CD4-positive, alpha-beta T cell treated with Interleukin-15 for 1 hour (primary cell): ENCODE measurements at regions not wholly inside any gene's neighbourhood (a gene's known extent, or its start where the extent isn't known, plus 50 kb on each side); places are given as distances from the start of the nearest gene placed in this dataset.
"Not testable (repeated sequence)": the region's sequence is repeated elsewhere in the genome, so short reads cannot be mapped to it uniquely, and the experiment has no call there.

Experiments used
- DNase-seq: peaks from one replicate; pipeline ENCODE4 v3.0.0-alpha.2; 2020

DNA sequence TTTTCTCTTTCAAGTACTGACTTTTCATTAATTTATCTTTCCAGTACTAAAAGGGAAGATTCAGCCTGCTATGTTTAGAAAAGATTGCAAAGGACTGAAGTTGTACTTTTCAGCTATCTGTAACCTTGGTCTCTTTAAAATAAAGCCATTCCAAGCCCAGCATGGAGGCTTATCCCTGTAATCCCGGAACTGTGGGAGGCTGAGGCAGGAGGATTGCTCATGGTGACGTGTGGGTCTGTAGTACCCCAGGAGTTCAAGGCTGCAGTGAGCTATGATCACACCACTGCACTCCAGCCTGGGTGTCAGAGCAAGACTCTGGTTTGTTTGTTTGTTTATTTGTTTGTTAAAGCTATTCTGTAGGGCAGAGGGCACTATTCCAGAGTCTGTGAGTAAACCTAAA, 50.6 kb upstream of the TMEM170B start:
- DNase-seq = no peak

DNA sequence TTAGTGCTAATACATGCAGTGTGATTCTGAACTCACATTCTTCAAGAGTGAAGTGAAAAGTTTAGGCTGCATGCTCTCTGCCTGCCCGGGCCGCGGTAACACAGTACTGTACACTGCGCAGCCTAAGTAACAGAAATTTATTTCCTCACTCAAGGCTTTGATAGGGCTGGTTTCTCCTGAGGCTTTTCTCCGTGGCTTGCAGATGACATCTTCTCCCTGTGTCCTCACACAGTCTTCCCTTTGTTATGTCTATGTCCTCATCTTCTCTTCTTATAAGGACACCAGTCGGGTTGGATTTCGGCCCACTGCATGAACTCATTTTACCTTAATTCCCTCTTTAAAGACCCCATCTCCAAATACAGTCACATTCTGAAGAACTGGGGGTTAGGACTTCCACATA, 51.1 kb upstream of the TMEM170B start:
- DNase-seq = no peak

DNA sequence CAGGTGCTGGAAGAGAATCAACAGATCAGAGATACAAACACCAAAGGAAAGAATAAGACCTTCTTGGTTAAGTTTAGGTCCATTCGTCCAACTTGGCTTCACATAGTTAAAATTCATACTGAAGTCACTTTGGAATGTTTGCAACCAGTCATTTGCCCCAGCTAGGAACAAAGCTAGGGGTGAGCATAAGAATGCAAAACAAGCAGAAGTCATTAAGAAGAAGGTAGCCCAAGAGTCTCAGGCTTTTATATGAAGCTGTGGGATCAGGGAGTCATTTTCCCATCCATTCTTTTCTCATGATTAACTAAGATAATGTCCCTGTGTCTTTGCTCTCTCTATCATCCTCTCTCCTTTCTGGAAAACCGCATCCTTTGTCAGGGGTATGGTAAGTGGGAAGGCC, 51.5 kb upstream of the TMEM170B start:
- DNase-seq = no peak

DNA sequence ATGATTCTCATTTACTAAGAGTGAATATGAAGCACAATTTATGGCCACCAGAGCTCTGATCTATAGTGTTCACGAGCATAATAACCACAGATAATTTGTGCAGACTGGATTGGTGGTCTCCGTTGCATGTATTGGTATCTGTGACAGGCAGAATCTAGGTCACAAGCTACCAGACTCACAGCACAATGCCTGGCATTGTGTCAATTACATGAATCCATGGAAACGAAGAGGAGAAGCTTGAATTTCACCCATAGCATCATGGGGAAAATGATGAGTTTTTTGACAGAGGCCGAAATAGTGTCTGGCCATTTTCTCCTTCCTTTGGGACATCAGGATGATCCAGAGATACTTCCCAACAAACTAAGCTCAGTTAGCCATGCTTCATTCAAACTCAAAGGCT, 52.3 kb upstream of the TMEM170B start:
- no peak for DNase-seq

DNA sequence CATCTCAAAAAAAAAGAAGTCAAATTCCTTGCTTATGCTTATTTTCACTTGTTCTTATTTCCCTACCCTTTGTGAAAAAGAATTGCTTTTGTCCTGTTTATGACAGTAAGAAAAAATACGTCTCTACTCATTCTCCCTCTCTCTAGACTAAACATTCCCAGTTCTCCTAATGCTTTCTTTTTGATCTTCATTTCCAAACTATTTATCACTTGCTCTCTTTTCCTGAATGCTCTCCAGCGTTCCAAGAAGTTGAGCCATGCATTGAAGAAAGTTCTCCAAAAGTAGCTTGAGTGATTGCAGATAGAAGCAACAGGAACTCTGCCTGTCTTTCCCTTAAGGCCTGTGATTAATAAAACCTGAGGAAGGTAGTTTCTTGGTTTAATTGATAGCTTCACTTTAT, 53.1 kb upstream of the TMEM170B start:
- DNase-seq = no peak

DNA sequence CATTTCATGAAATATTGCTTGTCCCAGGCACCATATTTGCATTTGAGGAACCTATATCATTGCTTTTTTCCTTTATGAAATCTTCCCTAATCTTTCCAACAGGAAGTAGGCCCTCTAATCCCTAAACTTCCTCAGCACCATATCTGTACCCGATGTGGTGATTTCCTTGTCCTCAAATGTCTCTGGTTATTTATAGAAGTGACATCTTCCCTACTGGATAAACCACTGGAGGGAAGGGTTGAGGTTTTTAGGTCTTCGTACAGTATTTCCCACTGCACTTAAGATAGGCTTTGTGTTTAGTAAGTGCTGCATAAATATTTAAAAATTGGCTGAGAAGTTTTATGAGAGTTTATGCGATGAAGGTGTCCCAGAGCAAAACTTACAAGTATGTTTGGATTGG, 54.9 kb upstream of the TMEM170B start:
- no peak for DNase-seq

DNA sequence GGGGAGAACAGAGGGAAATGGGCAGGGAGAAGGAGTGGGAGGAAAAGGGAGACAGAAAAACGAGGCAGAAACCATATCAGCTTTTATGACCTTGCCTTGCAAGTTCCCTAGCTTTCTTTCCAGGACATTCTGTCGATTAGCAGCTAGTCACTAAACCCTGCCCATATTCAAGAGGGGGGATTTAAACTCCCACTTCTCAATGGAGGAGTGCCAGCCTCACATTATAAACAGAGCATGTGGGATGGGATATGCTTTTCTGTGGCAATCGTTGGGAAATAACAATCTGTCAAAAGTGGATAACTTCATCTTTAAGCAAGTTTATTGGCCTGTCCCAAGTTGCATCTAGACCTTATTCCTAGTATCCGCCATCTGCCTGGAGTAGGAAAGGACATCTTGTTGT, 57.0 kb upstream of the TMEM170B start:
- DNase-seq = no peak

DNA sequence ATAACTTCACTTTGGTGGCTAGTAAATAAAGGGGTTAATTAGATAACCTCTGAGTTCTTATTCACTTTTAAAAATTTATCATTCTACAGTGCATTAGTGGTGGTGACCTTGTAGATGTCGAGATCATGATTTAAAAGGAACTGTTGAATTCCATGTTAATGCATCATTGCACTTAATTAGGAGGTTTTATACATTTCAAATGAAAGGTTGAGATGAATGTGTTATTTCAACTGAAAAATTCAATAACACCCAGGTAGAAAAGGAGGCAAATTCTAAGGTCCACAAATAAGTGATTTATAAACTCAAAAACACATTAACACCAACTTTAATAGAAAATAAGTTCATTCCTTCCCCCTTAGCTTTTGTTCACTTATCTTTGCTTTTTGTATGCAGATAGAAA, 58.3 kb upstream of the TMEM170B start:
- no peak for DNase-seq

DNA sequence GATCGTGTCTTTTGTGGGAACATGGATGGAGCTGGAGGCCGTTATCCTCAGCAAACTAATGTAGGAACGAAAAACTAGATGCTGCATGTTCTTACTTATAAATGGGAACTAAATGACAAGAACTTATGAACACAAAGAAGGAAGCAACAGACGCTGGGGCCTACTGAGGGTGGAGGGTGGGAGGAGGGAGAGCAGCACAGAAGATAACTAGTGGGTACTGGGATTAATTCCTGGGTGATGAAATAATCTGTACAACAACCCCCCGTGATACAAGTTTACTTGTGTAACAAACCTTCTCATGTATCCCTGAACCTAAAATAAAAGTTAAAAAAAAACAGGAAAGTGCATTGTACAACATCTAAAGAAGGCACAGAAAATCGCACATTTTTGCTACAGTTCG, 59.0 kb upstream of the TMEM170B start:
- no peak for DNase-seq

DNA sequence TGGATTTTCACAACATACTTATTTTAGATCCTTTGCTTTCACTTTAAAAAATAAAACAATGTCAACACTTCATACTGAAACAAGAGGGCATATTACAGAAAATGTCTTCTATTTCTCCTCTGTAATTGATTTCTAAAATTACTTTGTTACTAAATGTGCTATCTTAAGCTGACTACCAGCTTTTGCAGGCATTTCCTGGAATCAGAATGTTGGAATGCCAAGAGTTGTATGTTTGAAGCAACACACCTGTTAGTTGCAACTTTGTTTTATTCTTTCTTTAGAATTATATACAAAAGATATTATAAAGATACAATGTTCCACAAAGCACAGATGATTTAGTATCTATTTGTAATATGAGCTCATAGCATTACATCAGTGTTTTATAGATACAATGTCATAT, 62.5 kb upstream of the TMEM170B start:
- no peak for DNase-seq

DNA sequence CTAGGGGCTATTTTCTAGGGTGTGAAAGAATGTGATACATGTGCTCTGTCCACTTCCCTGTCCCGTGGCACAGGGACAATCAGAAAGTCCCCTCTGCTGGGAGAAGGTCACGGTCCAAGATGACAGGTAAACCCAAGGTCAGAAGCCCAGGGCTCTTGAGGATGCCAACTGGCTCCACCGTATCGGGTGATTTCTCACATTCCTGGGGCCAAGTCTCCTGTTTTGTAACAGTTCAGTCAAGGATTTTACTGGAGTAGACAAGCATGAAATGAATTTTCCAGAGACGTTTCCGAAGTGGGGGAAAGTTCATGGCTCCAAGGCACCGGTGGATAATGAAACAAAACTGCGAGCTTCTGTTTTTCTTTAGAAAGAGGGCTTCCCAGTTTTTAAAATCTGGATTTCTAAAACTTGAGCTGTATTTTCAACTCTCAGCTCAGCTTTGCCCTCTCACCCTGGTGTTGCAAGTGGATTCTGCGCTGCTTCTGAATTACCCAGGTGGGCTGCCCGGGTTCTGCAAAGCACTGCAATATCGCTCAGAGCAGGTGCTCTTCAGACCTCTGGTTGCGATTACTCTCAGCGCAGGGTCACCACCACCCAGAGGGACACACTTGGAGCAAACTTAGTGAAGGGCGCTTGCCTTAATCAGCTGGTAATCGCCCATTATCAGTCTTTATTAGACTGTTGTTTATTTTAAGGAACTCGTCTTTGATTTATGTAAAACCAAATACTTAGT, 64.4 kb upstream of the TMEM170B start:
- DNase-seq = no peak

DNA sequence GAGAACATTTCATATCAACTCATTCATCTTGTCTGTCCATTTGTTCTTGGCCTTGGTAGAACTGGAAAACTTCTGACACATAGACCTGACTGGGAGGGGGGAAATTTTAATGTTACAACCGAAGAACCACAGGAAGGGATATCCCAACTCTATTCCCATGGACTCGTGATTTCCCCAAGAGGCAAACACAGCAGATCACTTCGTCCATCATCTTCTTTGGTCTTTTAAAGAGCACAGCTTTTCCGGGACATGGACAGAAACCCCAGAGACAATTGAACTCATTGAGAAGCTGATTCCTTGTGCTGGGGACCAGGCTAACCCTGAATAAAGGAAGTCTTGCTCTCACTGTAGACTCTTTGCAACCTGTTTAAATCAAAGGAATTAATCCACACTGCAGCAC, 66.3 kb upstream of the TMEM170B start:
- DNase-seq = no peak

DNA sequence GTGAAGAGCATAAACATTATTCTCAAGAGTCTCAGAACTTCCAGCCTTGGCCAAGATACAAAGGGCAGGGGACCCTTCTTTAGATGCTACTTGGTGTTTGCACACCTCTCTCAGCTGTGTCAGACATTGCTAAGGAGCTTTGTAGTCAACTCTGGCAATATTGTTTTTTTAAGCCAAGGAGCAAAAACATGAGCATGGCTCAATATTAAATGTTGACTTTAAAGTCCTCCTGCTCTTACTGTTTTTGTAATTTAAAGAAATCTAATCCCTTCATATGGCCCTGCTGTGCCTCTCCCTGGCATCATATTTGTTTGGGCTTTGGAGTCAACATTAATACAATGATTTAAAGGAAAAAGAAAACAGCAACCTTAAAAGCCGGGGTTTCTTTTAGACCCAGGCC, 67.9 kb upstream of the TMEM170B start:
- DNase-seq = no peak

DNA sequence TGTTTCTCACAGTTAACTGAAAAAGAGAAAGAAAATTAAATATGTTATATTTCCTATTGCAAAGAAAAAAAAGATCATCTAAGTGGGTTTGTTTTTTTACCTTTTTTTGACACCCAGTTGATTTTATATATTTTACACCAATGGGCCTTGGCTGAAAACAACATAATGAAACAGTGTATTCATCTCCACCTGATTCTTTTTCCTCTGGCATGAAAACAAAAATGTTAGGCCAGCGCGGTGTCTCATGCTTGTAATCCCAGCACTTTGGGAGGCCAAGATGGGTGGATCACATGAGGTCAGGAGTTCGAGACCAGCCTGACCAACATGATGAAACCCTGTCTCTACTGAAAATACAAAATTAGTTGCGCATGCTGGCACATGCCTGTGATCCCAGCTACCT, 69.3 kb upstream of the TMEM170B start:
- DNase-seq = not testable (repeated sequence)

DNA sequence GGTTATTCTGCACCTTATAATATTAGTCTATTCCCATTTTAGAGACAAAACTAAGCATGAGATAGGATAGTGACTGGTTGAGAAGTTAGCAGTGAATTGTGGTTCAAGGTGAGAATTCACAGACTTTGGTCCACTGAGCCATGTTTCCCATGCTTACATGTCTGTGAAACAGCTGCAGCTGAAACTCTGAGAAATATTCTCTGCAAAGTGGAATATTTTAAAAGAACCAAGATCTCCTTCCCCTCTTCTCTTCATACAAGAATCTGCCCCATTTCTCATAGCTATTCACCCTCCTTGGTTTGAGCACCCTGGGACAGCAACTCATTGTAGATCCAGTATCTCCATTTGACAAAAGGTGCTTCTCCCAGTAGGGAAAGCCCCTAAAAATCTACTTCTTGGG, 70.2 kb upstream of the TMEM170B start:
- no peak for DNase-seq

DNA sequence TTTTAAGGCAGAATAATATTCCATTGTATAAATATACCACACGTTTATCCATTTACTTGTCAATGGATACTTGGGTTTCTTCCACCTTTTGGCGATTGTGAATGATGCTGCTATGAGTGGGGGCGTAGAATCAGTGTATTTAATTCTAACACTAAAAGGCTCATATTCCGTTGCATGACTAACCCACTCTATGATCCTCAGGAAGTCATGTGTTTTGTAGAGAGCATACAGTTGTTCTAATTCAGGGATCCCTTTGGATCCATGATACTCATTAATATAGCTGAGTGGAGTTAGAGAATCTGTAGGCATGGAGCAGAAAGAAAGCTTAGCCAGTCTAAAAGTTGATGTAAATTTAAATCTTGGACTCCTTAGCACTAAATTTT, 74.2 kb upstream of the TMEM170B start:
- no peak for DNase-seq

DNA sequence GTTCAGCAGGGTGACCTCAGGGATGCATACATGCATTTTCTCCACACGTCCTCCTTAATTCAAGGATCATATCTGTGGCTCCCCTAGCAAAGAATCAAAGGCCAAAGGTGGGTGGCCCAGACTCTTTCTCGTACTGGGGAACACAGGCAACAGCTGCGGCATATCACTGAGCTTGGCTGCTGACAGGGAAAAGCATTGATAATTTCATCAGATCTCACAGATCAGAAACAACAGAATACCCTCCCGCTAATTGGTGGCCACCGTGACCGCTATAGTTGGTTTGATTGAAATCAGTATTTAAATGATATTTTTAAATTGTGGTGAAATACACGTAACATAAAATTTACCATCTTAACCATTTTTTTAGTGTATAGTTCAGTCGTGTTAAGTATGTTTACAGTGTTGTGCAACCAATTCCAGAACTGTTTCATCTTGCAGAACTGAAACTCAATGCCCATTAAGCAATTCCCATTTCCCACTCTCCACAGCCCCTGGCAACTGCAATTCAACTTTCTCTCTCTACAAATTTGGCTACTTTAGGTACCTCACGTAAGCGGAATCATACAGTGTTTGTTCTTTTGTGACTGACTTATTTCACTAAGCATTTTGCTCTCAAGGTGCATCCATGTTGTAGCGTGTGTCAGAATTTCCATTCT, 74.7 kb upstream of the TMEM170B start:
- DNase-seq = no peak

DNA sequence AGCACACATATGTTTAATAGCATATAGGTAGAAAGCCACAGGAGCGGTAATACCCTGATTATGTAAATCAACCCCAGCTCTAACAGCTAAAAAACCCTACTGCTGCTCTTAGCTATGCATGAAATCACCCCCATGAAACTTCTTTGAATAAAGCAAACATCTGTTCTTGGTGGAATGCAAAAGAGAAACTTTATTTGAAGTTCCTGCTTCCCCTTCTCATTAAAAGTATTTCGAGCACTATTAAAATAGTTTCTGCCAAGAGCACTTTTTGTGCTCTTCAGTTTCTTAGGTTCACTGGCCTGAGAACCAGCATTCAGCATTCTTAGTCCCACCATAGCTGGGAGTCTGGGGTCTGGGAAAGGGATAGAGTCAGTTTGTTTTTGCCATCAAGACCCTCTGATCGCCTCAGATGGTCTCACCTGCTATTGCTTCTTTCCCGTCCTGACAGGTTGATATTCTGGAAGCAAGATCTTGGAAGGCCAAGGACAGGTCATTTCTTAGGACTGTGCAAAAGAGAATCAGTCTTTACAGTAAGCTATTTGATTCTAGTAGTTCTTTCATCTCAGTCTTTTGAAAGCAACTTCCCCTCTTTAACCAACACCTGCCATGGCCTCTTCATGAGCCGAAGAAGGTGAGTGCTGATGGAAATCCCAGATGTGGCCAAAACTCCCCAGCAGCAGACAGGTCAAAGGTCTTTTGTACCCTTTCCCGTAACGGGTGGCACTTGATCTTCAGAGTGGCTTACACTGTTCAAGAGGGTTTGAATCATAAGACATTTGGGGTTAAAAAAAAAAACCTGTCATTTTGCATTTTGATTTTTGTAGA, 76.5 kb upstream of the TMEM170B start:
- DNase-seq = no peak

DNA sequence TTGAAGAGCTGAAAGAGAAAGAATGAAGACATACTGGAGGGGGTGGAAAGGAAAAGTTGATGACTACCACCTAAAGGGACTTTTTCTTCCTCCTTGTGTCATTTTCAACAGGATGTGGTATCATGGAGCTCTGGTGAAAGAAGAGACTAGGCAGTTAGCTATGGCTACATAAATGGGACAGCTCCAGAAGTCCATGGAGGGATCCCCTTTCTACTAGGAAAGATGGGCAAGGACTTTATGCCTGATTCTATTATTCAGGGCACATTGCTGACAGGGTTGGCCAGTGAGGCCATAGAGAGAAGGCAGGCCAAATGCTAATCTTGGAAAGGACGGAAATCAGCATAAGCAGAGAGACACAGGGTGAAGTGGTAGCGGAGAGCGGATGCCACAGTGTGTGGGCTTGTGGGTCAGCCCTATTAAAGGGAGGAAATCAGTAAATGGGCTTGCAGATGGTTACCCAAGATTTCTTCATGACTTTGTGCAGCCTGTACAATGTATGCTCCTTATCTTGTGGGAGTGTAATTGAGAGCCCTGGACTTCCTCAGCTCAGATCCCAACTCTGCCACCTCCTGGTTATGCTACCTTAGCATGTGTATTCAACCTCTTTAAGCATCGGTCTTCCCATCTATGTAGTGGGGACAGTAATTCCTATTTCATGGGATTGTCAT, 77.4 kb upstream of the TMEM170B start:
- DNase-seq = no peak

DNA sequence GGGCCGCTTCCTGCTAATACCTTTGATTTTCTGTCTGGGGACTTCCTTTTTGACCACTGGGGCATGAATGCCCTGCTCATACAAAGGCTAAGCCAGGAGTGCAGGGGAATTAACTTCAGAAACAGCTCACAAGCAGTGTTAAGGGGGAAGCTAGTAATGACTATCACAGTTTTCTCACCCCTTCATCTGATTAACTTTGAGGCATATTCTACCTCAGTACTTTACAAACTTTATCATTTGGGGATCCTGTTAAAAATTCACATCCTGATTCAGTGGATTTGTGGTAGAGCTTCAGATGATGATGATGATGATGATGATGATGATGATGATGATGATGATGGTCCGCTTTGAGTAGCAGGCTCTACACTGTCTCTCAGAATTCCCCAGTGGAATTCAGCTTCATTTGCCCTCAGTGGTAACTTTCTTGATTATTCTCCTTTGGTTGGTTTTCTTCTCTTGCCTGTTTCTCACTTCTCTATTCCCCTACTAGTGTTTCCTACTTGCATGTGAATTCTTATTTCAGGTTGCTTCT, 78.4 kb upstream of the TMEM170B start:
- DNase-seq = no peak

DNA sequence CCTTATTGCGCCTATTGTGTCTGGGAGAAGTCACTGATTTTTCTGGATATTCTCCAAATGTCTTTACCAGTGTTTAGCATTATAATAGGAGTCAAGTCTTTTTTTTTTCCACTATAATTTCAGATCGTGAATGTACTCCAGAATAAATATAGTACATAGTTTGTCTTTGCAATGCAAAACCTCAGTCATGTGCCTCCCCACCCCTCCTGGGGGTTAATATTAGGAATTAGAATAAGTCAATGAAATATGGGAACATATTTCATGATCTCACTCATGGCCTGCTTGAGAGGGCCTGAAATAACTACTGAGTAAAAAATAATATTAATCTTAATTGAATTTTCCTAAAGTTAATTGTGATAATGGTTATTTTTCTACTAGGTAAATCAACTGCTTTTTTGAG, 79.0 kb upstream of the TMEM170B start:
- no peak for DNase-seq

DNA sequence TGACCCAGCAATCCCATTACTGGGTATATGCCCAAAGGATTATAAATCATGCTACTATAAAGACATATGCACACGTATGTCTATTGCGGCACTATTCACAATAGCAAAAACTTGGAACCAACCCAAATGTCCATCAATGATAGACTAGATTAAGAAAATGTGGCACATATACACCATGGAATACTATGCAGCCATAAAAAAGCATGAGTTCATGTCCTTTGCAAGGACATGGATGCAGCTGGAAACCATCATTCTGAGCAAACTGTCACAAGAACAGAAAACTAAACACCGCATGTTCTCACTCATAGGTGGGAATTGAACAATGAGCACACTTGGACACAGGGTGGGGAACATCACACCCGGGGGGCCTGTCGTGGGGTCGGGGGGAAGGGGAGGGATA, 80.1 kb upstream of the TMEM170B start:
- not testable (repeated sequence) for DNase-seq

DNA sequence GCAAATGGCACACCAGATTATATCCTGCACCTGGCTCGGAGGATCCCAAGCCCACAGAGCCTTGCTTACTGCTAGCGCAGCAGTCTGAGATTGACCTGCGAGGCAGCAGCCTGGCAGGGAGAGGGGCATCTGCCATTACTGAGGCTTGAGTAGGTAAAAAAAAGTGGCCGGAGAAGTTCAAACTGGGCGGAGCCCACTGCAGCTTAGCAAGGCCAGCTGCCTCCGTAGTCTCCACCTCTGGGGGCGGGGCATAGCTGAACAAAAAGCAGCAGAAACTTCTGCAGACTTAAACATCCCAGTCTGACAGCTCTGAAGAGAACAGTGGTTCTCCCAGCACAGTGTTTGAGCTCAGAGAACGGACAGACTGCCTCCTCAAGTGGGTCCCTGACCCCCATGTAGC, 85.4 kb upstream of the TMEM170B start:
- not testable (repeated sequence) for DNase-seq
